Epithelial cell of proximal tubule (primary cell): ENCODE measurements at regions not wholly inside any gene's neighbourhood (a gene's known extent, or its start where the extent isn't known, plus 50 kb on each side); places are given as distances from the start of the nearest gene placed in this dataset.
"Not testable (repeated sequence)": the region's sequence is repeated elsewhere in the genome, so short reads cannot be mapped to it uniquely, and the experiment has no call there.

Experiments
- DNase-seq: peaks from one replicate; pipeline ENCODE4 v3.0.0-alpha.2; 2011; ENCODE audit warnings: low read depth
- H3K4me3 ChIP-seq: 2 replicates; pipeline ENCODE4 v1.5.1; 2011; ENCODE audit warnings: low read depth, mild to moderate bottlenecking, low read length
- TF ChIP-seq, protein P1 (sequence below): conservative IDR thresholded peaks from 2 replicates; pipeline ENCODE4 v1.5.1; 2012; ENCODE audit warnings: low read depth, mild to moderate bottlenecking, low read length

DNA sequence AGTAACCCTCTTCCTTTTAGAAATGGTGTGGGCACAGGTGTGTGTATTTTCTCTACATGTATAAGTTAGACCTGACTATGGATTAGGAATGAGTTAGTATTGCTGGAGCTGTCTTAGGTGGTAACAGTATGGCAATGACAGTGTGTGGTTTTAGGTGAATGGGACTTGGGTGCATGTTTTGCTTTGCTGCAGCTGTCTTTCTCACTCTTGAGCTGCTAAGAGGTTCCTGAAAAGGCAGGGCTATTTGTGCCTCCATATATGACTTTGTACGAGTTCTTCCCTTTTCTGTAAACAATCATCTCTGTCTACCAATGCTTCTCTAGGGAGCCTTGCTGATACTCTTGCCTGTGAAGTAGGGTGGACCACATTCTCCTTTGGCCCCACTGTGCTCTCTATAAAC lies 234.8 kb upstream of the HHIP start:
- H3K4me3 ChIP-seq, result no peak overlapping the region
- TF ChIP-seq, protein P1, sequence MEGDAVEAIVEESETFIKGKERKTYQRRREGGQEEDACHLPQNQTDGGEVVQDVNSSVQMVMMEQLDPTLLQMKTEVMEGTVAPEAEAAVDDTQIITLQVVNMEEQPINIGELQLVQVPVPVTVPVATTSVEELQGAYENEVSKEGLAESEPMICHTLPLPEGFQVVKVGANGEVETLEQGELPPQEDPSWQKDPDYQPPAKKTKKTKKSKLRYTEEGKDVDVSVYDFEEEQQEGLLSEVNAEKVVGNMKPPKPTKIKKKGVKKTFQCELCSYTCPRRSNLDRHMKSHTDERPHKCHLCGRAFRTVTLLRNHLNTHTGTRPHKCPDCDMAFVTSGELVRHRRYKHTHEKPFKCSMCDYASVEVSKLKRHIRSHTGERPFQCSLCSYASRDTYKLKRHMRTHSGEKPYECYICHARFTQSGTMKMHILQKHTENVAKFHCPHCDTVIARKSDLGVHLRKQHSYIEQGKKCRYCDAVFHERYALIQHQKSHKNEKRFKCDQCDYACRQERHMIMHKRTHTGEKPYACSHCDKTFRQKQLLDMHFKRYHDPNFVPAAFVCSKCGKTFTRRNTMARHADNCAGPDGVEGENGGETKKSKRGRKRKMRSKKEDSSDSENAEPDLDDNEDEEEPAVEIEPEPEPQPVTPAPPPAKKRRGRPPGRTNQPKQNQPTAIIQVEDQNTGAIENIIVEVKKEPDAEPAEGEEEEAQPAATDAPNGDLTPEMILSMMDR, result no peak
- no peak for DNase-seq

DNA sequence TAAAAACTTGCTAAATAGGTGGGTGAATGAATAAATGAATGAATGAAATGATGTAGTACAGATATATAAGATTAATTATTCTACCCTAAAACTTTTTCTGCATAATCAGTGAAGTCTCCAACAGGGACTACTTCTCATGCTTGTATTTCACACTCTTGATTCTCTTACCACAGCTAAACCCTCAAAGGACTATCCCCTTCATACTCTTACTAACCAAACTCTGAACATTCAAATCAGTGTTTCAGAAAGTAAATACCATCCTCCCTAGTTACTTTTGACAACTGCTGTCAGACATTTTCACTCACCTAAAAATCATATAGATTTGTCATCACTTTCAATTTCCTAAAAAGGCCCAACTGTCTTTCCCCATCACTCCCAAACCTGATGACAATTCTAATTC lies 234.3 kb upstream of the HHIP start:
- no peak for DNase-seq
- H3K4me3 ChIP-seq, result no peak overlapping the region
- TF ChIP-seq, protein P1, result no peak

DNA sequence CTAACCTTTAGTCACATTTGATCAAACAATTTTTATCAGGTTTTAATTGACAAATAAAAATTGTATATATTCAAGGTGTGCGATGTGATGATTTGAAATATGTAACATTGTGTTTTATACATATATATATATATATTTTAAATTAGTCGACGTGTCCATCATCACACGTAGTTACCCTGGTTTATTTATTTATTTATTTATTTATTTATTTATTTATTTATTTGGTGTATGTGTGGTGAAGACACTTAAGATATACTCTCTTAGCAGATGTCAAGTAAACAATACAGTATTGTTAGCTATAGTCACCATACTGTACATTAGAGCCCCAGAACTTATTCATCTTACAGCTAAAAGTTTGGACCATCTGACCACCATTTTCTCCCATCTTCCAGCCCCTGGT lies 224.9 kb upstream of the HHIP start:
- H3K4me3 ChIP-seq, result no peak overlapping the region
- DNase-seq, result no peak
- TF ChIP-seq, protein P1, result no peak

DNA sequence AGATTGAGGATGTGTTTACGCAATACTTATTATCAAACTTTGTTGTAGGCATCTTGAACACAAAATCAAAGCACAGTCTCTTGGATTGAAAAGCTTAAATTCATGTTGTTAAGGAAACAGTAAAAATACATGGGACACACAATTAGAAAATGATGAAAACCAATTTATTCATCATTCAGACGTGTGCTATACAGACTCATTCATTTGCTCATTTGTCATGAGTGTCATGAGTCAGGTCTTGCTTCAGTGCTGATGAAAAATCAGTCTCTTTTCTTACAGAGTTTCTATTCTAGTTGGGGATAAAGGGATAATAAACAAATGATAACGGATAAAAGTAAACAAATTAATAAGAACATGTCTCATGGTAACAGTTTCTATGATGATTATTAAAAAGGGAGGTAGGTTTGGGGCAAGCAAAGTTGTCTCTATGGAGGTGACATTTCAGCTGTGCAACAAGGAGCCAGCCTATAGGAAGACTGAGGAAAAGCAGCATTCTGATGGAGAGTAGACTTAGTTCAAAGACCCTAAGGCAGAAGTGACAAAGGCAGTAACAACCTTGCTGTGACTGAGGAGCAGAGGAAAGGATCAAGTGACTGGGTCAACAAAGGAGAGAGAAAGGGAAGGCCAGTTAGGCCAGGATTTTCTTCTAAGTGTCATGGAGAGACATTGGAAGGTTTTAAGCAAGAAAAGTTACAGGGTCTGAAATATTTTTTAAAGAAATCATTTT lies 224.0 kb upstream of the HHIP start:
- H3K4me3 ChIP-seq, result no peak overlapping the region
- TF ChIP-seq, protein P1, result no peak
- peak; percentile 31 for DNase-seq

DNA sequence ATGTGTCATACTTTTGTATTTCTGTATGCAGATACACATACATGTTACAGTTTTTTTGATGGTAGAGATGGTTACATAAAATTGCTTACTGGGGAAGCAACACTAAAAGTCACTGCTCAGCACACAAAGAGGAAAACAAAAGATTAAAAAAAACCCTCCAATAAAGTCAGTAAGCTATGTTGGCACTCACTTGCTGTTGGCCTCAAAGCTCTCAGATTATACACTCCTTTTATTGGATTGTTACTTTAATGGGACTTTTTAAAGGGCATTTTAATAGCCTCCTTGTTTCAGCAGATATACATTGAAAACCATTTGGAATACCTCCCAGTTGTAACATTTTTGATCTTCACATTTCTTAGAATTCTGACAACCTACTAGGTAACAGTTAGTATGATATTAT lies 222.0 kb upstream of the HHIP start:
- TF ChIP-seq, protein P1, result no peak
- DNase-seq, result no peak
- no peak overlapping the region for H3K4me3 ChIP-seq

DNA sequence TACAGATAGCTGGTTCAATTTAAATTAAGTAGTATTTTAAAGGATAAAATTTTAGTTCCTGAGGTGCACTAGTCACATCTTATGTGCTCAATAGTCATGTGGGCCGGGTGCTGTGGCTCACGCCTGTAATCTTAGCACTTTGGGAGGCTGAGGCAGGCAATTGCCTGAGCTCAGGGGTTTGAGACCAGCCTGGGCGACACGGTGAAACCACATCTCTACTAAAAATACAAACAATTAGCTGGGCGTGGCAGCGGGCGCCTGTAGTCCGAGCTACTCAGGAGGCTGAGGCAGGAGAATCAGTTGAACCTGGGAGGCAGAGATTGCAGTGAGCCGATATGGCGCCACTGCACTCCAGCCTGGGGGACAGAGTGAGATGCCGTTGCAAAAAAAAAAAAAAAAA lies 219.9 kb upstream of the HHIP start:
- not testable (repeated sequence) for H3K4me3 ChIP-seq, DNase-seq

DNA sequence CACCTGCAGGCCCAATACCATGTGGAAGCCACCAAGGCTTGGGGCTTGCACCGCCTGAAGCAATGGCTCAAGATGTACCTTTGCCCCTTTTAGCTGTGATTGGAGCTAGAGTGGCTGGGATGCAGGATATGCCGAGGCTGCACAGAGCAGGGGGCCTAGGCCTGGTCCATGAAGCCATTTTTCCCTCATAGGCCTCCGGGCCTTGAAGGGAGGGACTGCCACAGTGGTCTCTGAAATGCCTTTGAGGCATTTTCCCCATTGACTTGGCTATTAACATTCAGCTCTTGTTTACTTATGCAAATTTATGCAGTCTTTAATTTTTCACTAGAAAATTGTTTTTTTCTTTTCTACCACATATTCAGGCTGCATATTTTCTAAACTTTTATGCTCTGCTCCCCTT lies 203.2 kb upstream of the HHIP start:
- no peak for DNase-seq
- TF ChIP-seq, protein P1, result no peak
- no peak overlapping the region for H3K4me3 ChIP-seq
